ENCODE measurements at regions not wholly inside any gene's neighbourhood (a gene's known extent, or its start where the extent isn't known, plus 50 kb on each side); places are given as distances from the start of the nearest gene placed in this dataset.

DNA sequence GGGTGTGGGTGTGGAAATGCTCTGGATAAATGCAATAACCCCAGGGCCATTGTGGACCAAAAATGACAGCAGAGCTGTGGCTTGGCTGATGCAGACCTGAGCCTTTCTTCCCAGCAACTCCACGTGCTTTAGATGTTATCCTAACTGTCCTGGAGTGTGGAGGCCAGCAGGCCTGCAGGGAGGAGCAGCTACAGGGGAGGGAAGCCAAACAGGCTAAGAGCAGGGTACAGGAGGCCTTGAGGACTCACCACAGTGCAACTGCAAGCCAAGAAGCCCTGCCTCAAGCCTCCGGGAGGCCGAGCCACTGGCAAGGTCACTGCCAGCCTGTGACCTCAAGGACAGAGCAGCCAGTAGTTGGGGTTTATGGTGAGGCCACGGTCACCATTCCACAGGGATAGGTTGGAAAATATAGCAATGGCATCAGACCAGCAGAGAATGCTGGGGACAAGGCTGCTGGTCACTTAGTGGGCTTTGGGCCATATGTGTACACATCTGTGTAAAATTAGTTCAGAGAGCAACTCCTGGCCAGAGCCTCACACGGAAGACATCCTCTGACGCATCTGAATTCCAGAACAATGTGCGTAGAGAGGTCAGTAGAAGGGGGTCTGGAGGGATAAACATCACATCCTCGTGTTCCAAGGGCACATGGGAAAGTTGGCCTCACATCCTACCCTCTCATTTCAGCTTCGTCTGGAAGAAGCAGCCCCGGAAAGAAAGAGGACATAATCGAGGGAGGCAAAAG, 76.2 kb upstream of the UPP2 start:
- TF ChIP-seq, protein P1, sequence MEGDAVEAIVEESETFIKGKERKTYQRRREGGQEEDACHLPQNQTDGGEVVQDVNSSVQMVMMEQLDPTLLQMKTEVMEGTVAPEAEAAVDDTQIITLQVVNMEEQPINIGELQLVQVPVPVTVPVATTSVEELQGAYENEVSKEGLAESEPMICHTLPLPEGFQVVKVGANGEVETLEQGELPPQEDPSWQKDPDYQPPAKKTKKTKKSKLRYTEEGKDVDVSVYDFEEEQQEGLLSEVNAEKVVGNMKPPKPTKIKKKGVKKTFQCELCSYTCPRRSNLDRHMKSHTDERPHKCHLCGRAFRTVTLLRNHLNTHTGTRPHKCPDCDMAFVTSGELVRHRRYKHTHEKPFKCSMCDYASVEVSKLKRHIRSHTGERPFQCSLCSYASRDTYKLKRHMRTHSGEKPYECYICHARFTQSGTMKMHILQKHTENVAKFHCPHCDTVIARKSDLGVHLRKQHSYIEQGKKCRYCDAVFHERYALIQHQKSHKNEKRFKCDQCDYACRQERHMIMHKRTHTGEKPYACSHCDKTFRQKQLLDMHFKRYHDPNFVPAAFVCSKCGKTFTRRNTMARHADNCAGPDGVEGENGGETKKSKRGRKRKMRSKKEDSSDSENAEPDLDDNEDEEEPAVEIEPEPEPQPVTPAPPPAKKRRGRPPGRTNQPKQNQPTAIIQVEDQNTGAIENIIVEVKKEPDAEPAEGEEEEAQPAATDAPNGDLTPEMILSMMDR (IDR thresholded peaks at IDR 0.05): no peak
- no peak for TF ChIP-seq POLR2A (IDR thresholded peaks at IDR 0.05)
